GM19372 (cell line): ENCODE measurements at regions not wholly inside any gene's neighbourhood (a gene's known extent, or its start where the extent isn't known, plus 50 kb on each side); places are given as distances from the start of the nearest gene placed in this dataset.
"Not testable (repeated sequence)": the region's sequence is repeated elsewhere in the genome, so short reads cannot be mapped to it uniquely, and the experiment has no call there.

Source experiments
- ATAC-seq: cut with Tn5 transposase; IDR thresholded peaks from one replicate; pipeline ENCODE4 v1.9.1; 2021; ENCODE audit warnings: mild to moderate bottlenecking, low read depth, moderate library complexity; ENCODE audit not compliant: unreplicated experiment

GRCh38 chrX:1105031-1105430, 107.4 kb downstream of the CRLF2 start:
- not testable (repeated sequence) for ATAC-seq

- ATAC-seq: no peak
Measured at GRCh38 chrX:1103360-1103759, 109.1 kb downstream of the CRLF2 start.

- ATAC-seq: no peak
Measured at GRCh38 chrX:1102786-1103185, 109.7 kb downstream of the CRLF2 start.

- not testable (repeated sequence) for ATAC-seq
Measured at GRCh38 chrX:1102221-1102620, 110.2 kb downstream of the CRLF2 start.

DNA sequence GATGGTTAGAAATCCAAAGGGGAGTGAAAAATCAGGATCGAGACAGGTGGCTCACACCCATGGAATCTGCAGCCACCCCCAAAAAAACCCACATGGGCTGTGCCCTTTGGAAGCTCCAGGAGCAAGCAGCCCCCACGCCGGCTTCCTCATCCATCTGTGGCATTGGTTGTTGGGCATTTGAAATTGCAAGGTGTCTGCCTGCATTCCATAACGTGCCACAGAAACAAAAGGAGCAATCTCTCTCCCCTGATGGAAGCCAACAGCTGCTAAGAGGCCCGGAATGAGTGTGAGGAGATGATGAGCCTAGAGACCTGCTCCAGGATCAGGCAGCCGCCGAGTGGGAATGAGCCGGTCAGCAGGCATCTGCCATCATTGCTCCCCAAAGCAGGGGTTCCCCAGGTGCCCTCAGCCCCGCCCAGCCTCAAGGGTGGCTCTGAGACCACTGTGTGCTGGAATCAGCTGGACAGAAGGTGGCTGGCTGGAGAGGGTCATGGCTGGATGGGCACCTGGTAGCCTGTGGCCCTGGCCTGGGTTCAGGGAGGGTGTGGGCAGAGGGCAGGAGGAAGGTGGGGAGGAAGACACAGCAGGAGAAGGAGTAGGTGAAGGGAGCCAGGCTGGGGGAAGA, 113.2 kb downstream of the CRLF2 start:
- no peak for ATAC-seq

DNA sequence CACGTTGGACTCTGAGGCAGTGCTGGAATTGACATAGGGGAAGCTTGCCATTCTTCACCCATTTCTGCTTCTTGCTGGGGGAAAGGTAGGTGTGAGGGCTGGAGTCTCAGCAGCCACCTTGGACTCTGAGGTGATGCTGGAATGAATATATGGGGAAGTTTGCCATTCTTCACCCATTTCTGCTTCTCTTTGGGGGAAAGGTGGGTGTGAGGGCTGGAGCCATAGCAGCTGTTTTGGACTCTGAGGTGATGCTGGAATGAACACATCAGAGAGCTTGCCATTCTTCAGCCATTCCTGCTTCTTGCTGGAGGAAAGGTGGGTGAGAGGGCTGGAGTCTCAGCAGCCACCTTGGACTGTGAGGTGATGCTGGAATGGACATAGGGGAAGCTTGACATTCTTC, 115.1 kb downstream of the CRLF2 start:
- ATAC-seq: no peak

DNA sequence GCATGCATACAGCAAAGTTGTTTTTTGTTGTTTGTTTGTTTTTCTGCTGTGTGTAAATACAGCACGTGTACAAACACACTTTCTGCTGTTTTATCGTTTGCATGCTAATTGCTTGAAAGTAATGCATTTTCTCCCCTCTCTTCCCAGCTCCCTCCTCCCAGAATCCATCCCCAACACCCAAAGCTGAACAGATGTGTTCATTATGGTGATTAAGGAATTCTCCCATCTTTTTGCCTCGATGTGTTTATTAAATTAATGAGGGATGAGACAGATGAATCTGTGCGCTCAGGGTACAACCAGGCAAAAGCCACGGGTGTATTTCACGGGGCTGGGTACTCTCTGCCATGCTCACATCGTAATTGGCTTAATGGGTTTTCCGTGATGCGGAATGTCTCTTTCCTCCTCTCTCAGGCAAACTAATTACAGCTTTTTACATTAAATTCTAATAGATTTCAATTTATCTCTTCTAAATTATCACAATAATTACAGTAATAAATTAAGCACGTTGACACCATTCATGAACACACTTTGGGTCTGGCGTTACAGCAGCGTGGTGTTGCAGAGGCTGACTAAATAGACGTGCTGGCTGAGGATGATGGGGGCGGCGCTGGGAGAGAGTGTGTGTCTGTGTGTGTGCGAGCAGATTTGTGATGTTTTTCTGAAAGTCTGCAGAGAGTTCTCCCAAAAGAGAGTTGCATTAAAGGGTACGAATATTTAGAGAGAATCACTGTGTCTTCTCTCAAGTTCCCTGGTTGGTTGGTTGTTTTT, 117.7 kb downstream of the CRLF2 start:
- ATAC-seq: no peak

DNA sequence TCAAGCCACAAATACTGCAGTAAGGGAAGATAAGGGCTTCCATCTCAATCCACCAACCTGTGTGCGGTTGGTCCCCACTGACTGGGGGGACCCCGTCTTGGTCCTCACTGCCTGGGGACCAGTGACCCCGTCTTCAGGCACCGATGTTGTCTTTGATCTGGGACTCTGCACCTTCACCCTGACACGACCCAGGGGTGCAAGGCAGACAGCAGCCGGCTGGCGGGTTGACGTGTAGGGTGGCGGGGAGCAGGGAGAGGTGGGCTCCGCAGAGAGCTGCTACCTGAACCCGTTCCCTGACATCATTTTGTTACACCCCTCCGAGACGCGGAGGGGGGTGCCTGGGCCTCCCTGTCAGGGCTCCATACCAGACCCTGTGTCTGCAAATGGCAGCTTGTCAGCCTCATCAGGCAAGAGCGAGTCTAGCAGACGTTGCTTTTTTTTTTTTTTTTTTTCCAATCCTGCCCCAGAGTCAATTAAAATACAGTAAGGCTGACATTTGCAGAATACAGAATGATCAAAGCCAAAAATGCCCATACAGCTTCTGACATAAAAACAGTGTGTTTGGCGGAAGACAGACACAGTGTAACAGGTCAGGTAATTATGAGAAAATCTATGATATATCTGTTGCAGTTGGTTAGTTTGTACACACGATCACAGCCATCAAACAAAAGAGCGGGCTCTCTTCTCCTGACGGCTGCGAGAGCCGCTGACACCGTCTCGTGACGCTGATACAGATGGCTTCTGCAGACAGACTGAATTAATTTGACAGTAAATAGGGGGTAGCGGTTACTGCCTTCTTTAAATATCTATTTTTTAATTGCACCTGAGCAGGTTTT, 118.6 kb downstream of the CRLF2 start:
- no peak for ATAC-seq

GRCh38 chrX:1093121-1093520, 119.3 kb downstream of the CRLF2 start:
- ATAC-seq: no peak

DNA sequence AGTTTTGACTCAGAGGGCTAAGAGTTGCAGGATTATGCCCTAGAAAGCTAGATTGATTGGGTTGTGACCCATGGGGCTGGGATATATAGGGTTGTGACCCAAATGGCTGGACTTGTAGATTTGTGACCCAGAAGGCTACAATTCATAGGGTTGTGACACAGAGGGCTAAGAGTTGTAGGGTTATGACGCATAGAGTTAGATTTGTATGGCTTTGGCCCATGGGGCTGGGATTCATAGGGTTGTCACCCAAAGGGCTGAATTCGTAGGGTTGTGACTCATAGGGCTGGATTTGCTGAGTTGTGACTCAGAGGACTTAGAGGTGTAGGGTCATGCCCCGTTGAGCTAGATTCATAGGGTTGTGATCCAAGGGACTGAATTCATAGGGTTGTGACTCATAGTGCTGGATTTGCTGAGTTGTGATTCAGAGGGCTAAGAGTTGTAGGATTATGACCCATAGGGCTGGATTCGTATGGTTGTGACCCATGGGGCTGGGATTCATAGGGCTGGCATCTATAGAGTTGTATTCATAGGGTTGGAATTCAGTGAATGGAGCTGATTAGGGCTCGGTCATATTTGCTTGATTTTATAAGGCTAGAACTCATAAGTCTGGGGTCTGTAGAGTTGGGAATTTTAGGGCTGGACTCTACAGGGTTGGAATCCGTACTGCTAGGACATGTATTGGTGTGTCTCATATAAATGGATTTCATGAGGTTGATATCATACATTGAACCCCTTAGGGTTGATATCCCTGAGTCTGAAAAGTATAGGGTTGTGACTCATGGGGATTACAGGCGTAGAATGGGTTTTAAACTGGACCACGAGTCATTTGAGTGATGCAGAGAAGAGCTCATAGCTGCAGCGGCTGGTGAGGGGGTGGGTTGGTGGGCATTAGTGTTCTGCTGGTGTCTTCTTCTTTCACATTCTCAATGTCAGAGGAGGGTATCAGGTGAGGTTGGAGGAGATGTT, 125.7 kb downstream of the CRLF2 start:
- no peak for ATAC-seq

GRCh38 chrX:1085871-1086270, 126.6 kb downstream of the CRLF2 start:
- ATAC-seq: not testable (repeated sequence)

- ATAC-seq: no peak
Measured at GRCh38 chrX:1084689-1085088, 127.8 kb downstream of the CRLF2 start.

DNA sequence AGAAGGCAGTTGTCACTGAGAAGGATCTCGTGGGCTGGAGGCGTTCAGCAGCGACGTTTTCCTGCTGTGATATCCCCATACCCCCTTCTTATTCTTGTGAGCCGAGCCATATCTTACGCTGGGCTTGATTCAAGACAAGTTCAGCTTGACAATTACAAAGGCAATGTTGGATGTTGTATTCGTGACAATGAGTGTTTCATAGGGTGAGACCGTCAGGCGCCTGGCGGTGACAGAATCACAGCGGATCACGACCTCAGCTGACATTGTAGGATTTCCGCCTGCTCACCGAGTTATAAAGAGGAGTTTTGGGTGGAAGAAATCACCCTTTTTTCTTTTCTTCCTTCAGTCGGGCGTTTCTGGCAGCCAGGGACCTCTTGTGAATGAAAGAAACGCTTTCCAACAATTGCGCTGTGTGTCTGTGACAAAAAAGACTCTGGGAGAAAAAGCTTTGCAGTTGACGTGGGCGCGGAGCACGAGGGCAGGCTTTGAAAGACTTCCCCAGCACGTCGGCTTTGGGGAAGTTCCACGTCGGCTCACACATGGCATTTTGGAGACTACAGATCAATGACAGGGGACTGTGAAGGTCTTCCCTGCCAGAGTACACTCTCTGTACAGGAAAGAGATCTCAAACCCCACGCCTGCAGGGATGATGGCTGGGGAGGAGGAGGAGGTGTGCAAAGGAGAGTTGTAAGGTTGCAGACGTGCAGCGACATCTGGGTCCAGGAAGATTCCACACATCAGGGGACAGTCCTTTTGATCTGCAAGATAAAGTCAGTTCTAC, 135.4 kb downstream of the CRLF2 start:
- no peak for ATAC-seq

- no peak for ATAC-seq
Measured at GRCh38 chrX:1075741-1076140, 136.7 kb downstream of the CRLF2 start.

DNA sequence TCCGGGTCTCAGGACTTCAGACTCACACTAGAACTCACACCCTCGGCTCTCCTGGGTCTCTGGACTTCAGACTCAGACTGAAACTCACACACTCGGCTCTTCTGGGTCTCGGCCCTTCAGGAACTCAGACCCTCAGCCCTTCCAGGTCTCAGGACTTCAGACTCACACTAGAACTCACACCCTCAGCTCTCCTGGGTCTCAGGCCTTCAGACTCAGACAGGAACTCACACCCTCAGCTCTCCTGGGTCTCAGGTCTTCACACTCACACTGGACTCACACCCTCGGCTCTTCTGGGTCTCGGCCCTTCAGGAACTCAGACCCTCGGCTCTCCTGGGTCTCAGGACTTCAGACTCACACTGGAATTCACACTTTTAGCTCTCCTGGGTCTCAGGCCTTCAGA, 137.3 kb downstream of the CRLF2 start:
- no peak for ATAC-seq

DNA sequence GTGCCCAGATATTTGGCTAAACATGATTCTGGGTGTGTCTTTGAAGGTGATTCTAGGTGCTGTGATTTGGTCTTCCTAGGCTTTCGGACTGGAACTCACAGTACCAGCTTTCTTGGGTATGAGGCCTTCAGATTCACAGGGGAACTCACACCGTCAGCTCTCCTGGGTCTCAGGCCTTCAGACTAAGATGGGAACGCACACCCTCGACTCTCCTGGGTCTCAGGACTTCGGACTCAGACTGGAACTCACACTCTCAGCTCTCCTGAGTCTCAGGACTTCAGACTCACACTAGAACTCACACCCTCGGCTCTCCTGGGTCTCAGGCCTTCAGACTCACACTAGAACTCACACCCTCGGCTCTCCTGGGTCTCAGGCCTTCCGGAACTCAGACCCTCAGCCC, 137.7 kb downstream of the CRLF2 start:
- ATAC-seq: no peak

GRCh38 chrX:1074172-1074571, 138.3 kb downstream of the CRLF2 start:
- ATAC-seq: no peak

DNA sequence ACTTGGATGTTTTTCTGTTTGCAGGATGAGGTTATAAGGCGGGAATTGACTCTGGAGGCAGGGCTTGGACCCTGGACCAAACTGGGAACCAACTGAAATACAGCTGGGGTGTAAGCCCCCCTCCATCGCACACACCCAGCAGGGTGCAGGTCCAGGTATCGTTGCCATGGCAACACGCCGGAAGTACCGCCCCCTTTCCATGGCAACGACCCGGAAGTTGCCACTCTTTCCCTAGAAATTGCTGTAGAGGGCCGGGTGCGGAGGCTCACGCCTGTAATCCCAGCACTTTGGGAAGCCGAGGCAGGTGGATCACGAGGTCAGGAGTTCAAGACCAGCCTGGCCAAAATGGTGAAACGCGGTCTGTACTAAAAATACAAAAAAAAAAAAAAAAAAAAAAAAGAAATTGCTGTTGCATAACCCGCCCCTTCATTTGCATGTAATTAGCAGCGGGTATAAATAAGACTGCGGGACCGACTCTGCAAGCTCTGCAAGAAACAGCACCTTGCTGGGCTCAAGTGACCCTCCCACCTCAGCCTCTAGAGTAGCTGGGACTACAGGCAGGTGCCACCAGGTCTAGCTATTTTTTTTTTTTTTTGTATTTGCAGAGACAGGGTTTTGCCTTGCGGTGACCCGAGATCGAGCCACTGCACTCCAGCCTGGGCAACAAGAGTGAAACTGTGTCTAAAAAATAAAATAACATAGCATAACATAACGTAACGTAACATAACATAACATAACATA, 139.6 kb downstream of the CRLF2 start:
- ATAC-seq: no peak

DNA sequence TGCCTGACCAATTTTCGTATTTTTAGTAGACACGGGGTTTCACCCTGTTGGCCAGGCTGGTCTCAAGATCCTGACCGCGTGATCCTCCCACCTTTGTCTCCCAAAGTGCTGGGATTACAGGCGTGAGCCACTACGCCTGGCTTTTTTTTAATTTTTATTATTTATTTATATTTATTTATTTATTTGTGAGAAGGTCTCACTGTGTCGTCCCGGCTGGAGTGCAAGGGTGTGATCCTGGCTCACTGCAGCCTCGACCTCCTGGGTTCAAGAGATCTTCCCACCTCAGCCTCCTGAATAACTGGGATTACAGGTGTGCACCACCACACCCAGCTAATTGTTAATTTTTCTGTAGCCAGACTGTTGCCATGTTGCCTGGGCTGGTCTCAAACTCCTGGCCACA, 141.1 kb downstream of the CRLF2 start:
- ATAC-seq: no peak
